B cell (primary cell): ENCODE measurements at regions not wholly inside any gene's neighbourhood (a gene's known extent, or its start where the extent isn't known, plus 50 kb on each side); places are given as distances from the start of the nearest gene placed in this dataset.

Experiments
- ATAC-seq: fragments of 200-7000 bp; cut with Tn5 transposase; one replicate; pipeline ENCODE4 v1.10.0; 2021; ENCODE audit warnings: low read depth, mild to moderate bottlenecking, moderate number of reproducible peaks, moderate library complexity
- CTCF ChIA-PET: fragments of 350-600 bp; sonication (Branson Sonifier 250); formaldehyde crosslinking; loops from one replicate; lab custom pipeline; 2021; ENCODE audit warnings: antibody characterized with exemption, inconsistent platforms; lab: Charles Lee
- POLR2A ChIA-PET: fragments of 350-600 bp; sonication (Branson Sonifier 250); formaldehyde crosslinking; loops from one replicate; lab custom pipeline; 2021; ENCODE audit warnings: antibody characterized with exemption; lab: Charles Lee
- DNase-seq: peaks from one replicate; pipeline ENCODE4 v3.0.0; 2013
- H2AFZ ChIP-seq: 2 replicates; pipeline ENCODE4 v1.6.1; 2012; ENCODE audit warnings: mild to moderate bottlenecking, low read depth, low read length; ENCODE audit not compliant: insufficient read depth, poor library complexity, severe bottlenecking
- H3K27ac ChIP-seq, 2 donors: 1 replicate in 1 of 2; 2 replicates in 1 of 2; pipeline ENCODE4 v1.5.1; 2012 to 2013; ENCODE audit warnings: low read length in 2 of 2, mild to moderate bottlenecking in 2 of 2, moderate library complexity in 1 of 2
- H3K27me3 ChIP-seq, 4 experiments: fragments of 200-600 bp in 1 of 4; sonication (generic) in 1 of 4; replicated peaks in 1 of 4; 1 replicate in 2 of 4; 2 replicates in 2 of 4; pipeline versions ENCODE4 v1.6.1 to v1.7.0; 2013 to 2016; ENCODE audit warnings: low read length in 3 of 4, mild to moderate bottlenecking in 2 of 4, mixed read lengths in 1 of 4, moderate library complexity in 1 of 4; ENCODE audit not compliant: insufficient read depth in 4 of 4, control insufficient read depth in 3 of 4; ENCODE audit errors: control extremely low read depth in 1 of 4
- H3K36me3 ChIP-seq, 2 experiments: replicated peaks in 1 of 2; 1 replicate in 1 of 2; 2 replicates in 1 of 2; pipeline versions ENCODE4 v1.6.1 to v1.7.1; 2013; ENCODE audit warnings: low read length in 1 of 2; ENCODE audit not compliant: insufficient read depth in 2 of 2, control insufficient read depth in 1 of 2; ENCODE audit errors: control extremely low read depth in 1 of 2, extremely low read depth in 1 of 2
- H3K4me1 ChIP-seq, 2 donors: fragments of 200-600 bp in 1 of 2; sonication (generic) in 1 of 2; 1 replicate in 1 of 2; 2 replicates in 1 of 2; pipeline versions ENCODE4 v1.5.1 to v1.6.1; 2013 to 2017; ENCODE audit warnings: low read length in 2 of 2; ENCODE audit not compliant: control insufficient read depth in 2 of 2, insufficient read depth in 2 of 2
- H3K4me2 ChIP-seq: replicated peaks from 2 replicates; pipeline ENCODE3; 2012; ENCODE audit warnings: mild to moderate bottlenecking, low read depth, low read length; ENCODE audit not compliant: poor library complexity, severe bottlenecking
- H3K4me3 ChIP-seq, 5 experiments: fragments of 200-600 bp in 1 of 5; sonication (generic) in 1 of 5; 1 replicate in 3 of 5; 2 replicates in 2 of 5; pipeline versions ENCODE4 v1.5.1 to v1.7.0; 2011 to 2016; ENCODE audit warnings: low read length in 4 of 5, mild to moderate bottlenecking in 4 of 5, low read depth in 2 of 5, control low read depth in 1 of 5, moderate library complexity in 1 of 5; ENCODE audit not compliant: insufficient read depth in 1 of 5; ENCODE audit errors: control extremely low read depth in 1 of 5, extremely low read depth in 1 of 5
- H3K79me2 ChIP-seq: fragments of 200-600 bp; sonication (generic); one replicate; pipeline ENCODE4 v1.6.0; 2016; ENCODE audit warnings: low read length; ENCODE audit not compliant: control insufficient read depth, insufficient read depth
- H3K9ac ChIP-seq: fragments of 200-600 bp; sonication (generic); 2 replicates; pipeline ENCODE4 v1.6.1; 2017; ENCODE audit warnings: mild to moderate bottlenecking, low read length, moderate library complexity
- H3K9me3 ChIP-seq, 3 donors: one replicate each; pipeline versions ENCODE4 v1.6.1 to v1.7.1; 2013; ENCODE audit warnings: low read length in 2 of 3; ENCODE audit not compliant: control insufficient read depth in 2 of 3, insufficient read depth in 1 of 3; ENCODE audit errors: control extremely low read depth in 1 of 3
- H4K20me1 ChIP-seq: 2 replicates; pipeline ENCODE4 v1.6.0; 2012; ENCODE audit warnings: mild to moderate bottlenecking, low read length; ENCODE audit not compliant: insufficient read depth, control insufficient read depth, poor library complexity, severe bottlenecking
- H3K27ac Mint-ChIP-seq: one replicate; pipeline ENCODE4 v1.8.0; 2021; ENCODE audit warnings: mixed read lengths
- H3K27me3 Mint-ChIP-seq: one replicate; pipeline ENCODE4 v1.8.0; 2021; ENCODE audit warnings: mixed read lengths
- H3K4me1 Mint-ChIP-seq: one replicate; pipeline ENCODE4 v1.8.0; 2021; ENCODE audit warnings: mixed read lengths
- H3K4me3 Mint-ChIP-seq: one replicate; pipeline ENCODE4 v1.8.0; 2021; ENCODE audit warnings: mixed read lengths
- H3K9me3 Mint-ChIP-seq: one replicate; pipeline ENCODE4 v1.8.0; 2022; ENCODE audit warnings: mixed read lengths; ENCODE audit not compliant: insufficient read depth
- EZH2 ChIP-seq: IDR thresholded peaks from 2 replicates; pipeline ENCODE4 v1.6.1; 2012; ENCODE audit warnings: borderline replicate concordance, low read depth, mild to moderate bottlenecking, moderate library complexity, low read length; ENCODE audit not compliant: insufficient read depth, poor library complexity, severe bottlenecking
- WGBS: methylation state at CpG from one replicate; pipeline ENCODE4 v1.1.5; 2013; ENCODE audit warnings: missing lambda C conversion rate; ENCODE audit not compliant: insufficient coverage; 5-methylcytosine and 5-hydroxymethylcytosine counted together
- intact Hi-C: fragments of 100-400 bp; cut with micrococcal nuclease; formaldehyde crosslinking; loops from one replicate; pipeline ENCODE4 v1.10.0; 2022
- TF ChIP-seq, protein P1 (sequence below): fragments of 200-600 bp; IDR thresholded peaks from one replicate; pipeline ENCODE4 v1.8.0; 2022; ENCODE audit warnings: antibody characterized with exemption, mild to moderate bottlenecking

DNA sequence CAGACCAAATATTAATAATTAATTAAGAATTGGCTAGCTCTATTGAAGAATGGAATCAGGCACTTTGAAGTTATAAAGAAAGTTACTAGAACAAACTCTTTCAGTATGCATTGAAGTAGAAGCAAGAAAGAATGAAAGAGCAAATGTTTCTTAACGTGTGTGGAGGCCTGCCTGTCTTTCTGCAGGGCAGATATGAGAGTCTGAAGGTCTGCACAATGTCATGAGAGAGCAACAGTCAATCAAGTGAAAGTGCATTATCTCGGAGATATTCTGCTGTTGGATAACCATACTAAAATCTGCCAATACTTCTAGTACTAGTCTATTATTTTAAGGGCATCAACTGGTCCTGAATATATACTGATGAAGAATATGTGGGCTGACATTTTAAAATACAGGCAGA, 1270.8 kb downstream of the ZPLD1 start:
- ATAC-seq (no peak), DNase-seq (no peak)
- no peaks in the 10 kb centered on the region for H4K20me1 ChIP-seq
- no peak overlapping the region for H3K9ac ChIP-seq
- H3K4me1 ChIP-seq: no peaks in the 10 kb centered on the region
- intact Hi-C loops: no loop called here
- Mint-ChIP-seq H3K27ac (no peak overlapping the region), H3K9me3 (no peaks in the 10 kb centered on the region), H3K4me1 (no peaks in the 10 kb centered on the region), H3K27me3 (no peaks in the 10 kb centered on the region), H3K4me3 (no peak overlapping the region)
- H3K4me2 ChIP-seq: no peak overlapping the region
- ChIA-PET CTCF (interaction anchor here (0.6 kb wide), 1 partner anchor 18 kb away, joined by 3 read pairs; no protein-coding TSS in a partner anchor), POLR2A (no interaction called here)
- H3K36me3 ChIP-seq: no peaks in the 10 kb centered on the region
- no peak overlapping the region for H2AFZ ChIP-seq
- H3K9me3 ChIP-seq: no peaks in the 10 kb centered on the region
- TF ChIP-seq EZH2: no peak
- TF ChIP-seq, protein P1, sequence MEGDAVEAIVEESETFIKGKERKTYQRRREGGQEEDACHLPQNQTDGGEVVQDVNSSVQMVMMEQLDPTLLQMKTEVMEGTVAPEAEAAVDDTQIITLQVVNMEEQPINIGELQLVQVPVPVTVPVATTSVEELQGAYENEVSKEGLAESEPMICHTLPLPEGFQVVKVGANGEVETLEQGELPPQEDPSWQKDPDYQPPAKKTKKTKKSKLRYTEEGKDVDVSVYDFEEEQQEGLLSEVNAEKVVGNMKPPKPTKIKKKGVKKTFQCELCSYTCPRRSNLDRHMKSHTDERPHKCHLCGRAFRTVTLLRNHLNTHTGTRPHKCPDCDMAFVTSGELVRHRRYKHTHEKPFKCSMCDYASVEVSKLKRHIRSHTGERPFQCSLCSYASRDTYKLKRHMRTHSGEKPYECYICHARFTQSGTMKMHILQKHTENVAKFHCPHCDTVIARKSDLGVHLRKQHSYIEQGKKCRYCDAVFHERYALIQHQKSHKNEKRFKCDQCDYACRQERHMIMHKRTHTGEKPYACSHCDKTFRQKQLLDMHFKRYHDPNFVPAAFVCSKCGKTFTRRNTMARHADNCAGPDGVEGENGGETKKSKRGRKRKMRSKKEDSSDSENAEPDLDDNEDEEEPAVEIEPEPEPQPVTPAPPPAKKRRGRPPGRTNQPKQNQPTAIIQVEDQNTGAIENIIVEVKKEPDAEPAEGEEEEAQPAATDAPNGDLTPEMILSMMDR: no peak
- H3K4me3 ChIP-seq: no peak overlapping the region
- no peak overlapping the region for H3K27ac ChIP-seq
- no peaks in the 10 kb centered on the region for H3K79me2 ChIP-seq
- 33% methylated on average over 1 of the region's 2 CpGs for WGBS
- H3K27me3 ChIP-seq: no peaks in the 10 kb centered on the region

DNA sequence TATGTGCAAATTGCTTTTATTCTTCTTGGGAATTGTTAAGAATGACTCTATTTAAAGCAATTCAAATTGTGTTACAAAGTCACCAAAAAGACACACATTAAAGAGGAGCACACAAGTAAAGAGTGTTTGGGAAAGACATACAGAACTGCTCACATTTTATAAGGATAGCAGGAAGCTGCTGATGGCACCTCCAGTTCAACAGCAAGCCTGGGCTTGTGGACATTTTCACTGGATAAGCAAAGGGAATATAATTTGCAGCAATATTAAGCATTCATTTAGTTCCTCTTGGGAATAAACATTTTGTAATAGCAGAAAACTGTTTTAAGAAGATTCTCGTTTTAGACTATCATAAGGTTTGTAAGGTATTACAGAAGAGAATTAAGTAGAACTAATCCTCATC, 1271.9 kb downstream of the ZPLD1 start:
- Histone ChIP-seq H3K9me3 (no peaks in the 10 kb centered on the region), H3K9ac (no peak overlapping the region), H4K20me1 (no peaks in the 10 kb centered on the region), H3K4me3 (no peak overlapping the region), H3K27me3 (no peaks in the 10 kb centered on the region), H2AFZ (no peak overlapping the region), H3K4me1 (no peaks in the 10 kb centered on the region), H3K36me3 (no peaks in the 10 kb centered on the region), H3K4me2 (no peak overlapping the region), H3K27ac (no peak overlapping the region), H3K79me2 (no peaks in the 10 kb centered on the region)
- H3K27ac Mint-ChIP-seq: no peak overlapping the region
- intact Hi-C loops: no loop called here
- H3K27me3 Mint-ChIP-seq: no peaks in the 10 kb centered on the region
- POLR2A ChIA-PET: no interaction called here
- H3K4me3 Mint-ChIP-seq: no peak overlapping the region
- no peak for DNase-seq
- TF ChIP-seq, protein P1: no peak
- TF ChIP-seq EZH2: no peak
- H3K9me3 Mint-ChIP-seq: no peaks in the 10 kb centered on the region
- CTCF ChIA-PET: no interaction called here
- no peaks in the 10 kb centered on the region for H3K4me1 Mint-ChIP-seq
- no CpG with 5 or more reads among the region's 1 CpG for WGBS
- no peak for ATAC-seq
